Parathyroid adenoma (tissue), 2 donors: ENCODE measurements at regions not wholly inside any gene's neighbourhood (a gene's known extent, or its start where the extent isn't known, plus 50 kb on each side); places are given as distances from the start of the nearest gene placed in this dataset.

Experiments
- H2AFZ ChIP-seq: fragments of 300-600 bp; sonication (generic); one replicate; pipeline ENCODE4 v1.7.0; 2017; ENCODE audit warnings: antibody characterized with exemption, mild to moderate bottlenecking
- H3K27ac ChIP-seq: fragments of 300-600 bp; sonication (generic); one replicate; pipeline ENCODE4 v1.7.0; 2017
- H3K27me3 ChIP-seq: fragments of 300-600 bp; sonication (generic); one replicate; pipeline ENCODE4 v1.7.0; 2017; ENCODE audit warnings: low read length; ENCODE audit not compliant: control insufficient read depth, insufficient read depth
- H3K36me3 ChIP-seq: fragments of 300-600 bp; sonication (generic); one replicate; pipeline ENCODE4 v1.7.0; 2017; ENCODE audit warnings: low read length; ENCODE audit not compliant: control insufficient read depth, insufficient read depth
- H3K4me1 ChIP-seq: fragments of 300-600 bp; sonication (generic); one replicate; pipeline ENCODE4 v1.7.0; 2017; ENCODE audit warnings: control low read depth
- H3K4me2 ChIP-seq: fragments of 300-600 bp; sonication (generic); one replicate; pipeline ENCODE4 v1.7.0; 2017; ENCODE audit warnings: low read length
- H3K4me3 ChIP-seq: fragments of 300-600 bp; sonication (generic); one replicate; pipeline ENCODE4 v1.7.0; 2017; ENCODE audit warnings: low read depth, low read length
- H3K79me2 ChIP-seq: fragments of 300-600 bp; sonication (generic); one replicate; pipeline ENCODE4 v1.7.0; 2017; ENCODE audit warnings: control low read depth
- H3K9ac ChIP-seq: fragments of 300-600 bp; sonication (generic); one replicate; pipeline ENCODE4 v1.7.0; 2017; ENCODE audit warnings: mild to moderate bottlenecking
- H3K9me3 ChIP-seq: fragments of 300-600 bp; sonication (generic); one replicate; pipeline ENCODE4 v1.7.0; 2017; ENCODE audit warnings: low read length; ENCODE audit not compliant: control insufficient read depth
- TF ChIP-seq, protein P1 (sequence below): fragments of 300-600 bp; sonication (generic); IDR thresholded peaks from one replicate; pipeline ENCODE4 v1.7.0; 2017; ENCODE audit warnings: antibody characterized with exemption, mild to moderate bottlenecking
- donor health status: primary hyperparathyroidism.

DNA sequence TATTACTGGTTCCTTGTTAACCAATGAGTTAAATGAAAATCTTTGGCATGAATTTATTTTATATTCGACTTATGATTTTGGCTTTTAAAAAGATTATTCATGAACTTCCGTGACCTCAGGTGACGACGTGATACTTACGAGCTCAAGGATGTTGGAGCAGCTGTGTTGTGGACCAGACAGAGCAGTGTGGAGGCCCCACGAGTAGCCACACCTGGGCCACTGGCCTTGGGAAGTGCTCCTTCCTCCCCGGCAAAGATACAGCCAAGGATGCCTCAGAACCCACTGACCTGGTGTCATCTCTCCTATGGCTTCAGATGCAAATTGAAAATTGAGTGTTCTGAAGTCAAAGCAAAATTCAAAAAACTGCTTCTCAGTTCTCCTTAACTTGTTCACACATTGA, 147.5 kb upstream of the PPP2R2D start:
- Histone ChIP-seq H3K4me3 (no peak overlapping the region), H3K27ac (no peak overlapping the region), H3K9ac (no peak overlapping the region), H2AFZ (no peak overlapping the region), H3K79me2 (no peaks in the 10 kb centered on the region), H3K27me3 (no peaks in the 10 kb centered on the region), H3K9me3 (no peaks in the 10 kb centered on the region), H3K36me3 (no peaks in the 10 kb centered on the region), H3K4me1 (no peaks in the 10 kb centered on the region), H3K4me2 (no peak overlapping the region)
- TF ChIP-seq, protein P1, sequence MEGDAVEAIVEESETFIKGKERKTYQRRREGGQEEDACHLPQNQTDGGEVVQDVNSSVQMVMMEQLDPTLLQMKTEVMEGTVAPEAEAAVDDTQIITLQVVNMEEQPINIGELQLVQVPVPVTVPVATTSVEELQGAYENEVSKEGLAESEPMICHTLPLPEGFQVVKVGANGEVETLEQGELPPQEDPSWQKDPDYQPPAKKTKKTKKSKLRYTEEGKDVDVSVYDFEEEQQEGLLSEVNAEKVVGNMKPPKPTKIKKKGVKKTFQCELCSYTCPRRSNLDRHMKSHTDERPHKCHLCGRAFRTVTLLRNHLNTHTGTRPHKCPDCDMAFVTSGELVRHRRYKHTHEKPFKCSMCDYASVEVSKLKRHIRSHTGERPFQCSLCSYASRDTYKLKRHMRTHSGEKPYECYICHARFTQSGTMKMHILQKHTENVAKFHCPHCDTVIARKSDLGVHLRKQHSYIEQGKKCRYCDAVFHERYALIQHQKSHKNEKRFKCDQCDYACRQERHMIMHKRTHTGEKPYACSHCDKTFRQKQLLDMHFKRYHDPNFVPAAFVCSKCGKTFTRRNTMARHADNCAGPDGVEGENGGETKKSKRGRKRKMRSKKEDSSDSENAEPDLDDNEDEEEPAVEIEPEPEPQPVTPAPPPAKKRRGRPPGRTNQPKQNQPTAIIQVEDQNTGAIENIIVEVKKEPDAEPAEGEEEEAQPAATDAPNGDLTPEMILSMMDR, result no peak

DNA sequence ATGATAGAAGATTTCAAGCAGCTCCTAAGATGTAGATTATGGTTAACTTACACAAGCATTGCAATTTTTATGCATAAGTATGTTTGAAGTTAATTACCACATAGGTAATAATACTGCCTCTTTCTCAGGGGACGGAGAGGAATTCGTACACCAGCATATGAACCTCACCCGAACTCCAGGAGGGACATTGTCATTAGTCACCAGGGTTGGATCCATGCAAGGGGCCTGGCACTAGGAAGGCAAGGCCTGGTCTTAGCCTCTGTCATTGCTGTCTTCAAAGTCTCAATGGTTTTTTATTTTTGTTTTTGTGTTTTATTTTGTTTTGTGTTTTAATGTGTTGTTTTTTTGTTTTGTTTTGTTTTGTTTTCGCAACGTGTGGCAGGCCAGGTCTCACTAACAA, 145.6 kb upstream of the PPP2R2D start:
- no peaks in the 10 kb centered on the region for H3K4me1 ChIP-seq
- H3K9me3 ChIP-seq, result no peaks in the 10 kb centered on the region
- H3K27me3 ChIP-seq, result no peaks in the 10 kb centered on the region
- TF ChIP-seq, protein P1, result no peak
- H3K4me2 ChIP-seq, result no peak overlapping the region
- H3K79me2 ChIP-seq, result no peaks in the 10 kb centered on the region
- no peaks in the 10 kb centered on the region for H3K36me3 ChIP-seq
- no peak overlapping the region for H3K9ac ChIP-seq
- no peak overlapping the region for H2AFZ ChIP-seq
- H3K27ac ChIP-seq, result no peak overlapping the region
- no peak overlapping the region for H3K4me3 ChIP-seq

DNA sequence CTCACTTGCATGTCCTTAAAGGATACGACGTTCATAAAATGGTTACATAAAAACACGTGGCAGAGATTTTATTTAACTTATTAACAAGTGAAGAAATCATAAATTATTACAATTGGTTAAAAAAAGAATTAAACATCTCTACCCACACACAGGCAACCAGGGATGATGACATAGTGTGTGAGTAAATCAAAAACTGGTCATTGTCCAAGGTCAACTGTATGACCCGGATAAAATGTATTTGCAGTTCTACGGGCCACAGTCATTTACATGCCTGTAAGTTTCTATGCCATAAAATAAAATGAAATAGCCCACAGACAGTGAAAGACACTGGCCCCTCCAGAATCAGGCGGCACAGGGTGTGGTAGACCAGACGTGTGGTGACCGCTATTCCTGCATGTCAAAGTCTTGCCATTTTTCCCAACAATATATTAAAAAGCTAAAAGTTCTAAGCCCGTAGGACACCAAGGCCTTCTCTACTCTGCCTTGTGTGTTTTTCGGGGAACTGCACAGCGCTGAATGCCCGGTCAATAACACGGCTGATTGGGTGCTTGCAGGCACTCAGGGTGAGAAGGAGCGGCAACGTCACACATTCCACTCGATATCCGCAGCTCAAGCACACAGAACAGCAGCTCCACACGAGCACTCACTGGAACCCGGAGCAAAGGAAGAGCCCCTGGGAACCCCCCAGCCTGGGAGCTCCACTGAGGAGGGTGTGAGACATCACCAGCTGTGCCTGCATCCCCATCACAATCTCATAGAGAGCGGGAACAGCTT, 143.3 kb upstream of the PPP2R2D start:
- no peak overlapping the region for H3K27ac ChIP-seq
- H3K4me2 ChIP-seq, result no peak overlapping the region
- H3K36me3 ChIP-seq, result no peaks in the 10 kb centered on the region
- H3K4me3 ChIP-seq, result no peak overlapping the region
- no peak overlapping the region for H3K9ac ChIP-seq
- no peak overlapping the region for H2AFZ ChIP-seq
- H3K4me1 ChIP-seq, result no peaks in the 10 kb centered on the region
- H3K9me3 ChIP-seq, result no peaks in the 10 kb centered on the region
- H3K79me2 ChIP-seq, result no peaks in the 10 kb centered on the region
- TF ChIP-seq, protein P1, result no peak
- no peaks in the 10 kb centered on the region for H3K27me3 ChIP-seq

DNA sequence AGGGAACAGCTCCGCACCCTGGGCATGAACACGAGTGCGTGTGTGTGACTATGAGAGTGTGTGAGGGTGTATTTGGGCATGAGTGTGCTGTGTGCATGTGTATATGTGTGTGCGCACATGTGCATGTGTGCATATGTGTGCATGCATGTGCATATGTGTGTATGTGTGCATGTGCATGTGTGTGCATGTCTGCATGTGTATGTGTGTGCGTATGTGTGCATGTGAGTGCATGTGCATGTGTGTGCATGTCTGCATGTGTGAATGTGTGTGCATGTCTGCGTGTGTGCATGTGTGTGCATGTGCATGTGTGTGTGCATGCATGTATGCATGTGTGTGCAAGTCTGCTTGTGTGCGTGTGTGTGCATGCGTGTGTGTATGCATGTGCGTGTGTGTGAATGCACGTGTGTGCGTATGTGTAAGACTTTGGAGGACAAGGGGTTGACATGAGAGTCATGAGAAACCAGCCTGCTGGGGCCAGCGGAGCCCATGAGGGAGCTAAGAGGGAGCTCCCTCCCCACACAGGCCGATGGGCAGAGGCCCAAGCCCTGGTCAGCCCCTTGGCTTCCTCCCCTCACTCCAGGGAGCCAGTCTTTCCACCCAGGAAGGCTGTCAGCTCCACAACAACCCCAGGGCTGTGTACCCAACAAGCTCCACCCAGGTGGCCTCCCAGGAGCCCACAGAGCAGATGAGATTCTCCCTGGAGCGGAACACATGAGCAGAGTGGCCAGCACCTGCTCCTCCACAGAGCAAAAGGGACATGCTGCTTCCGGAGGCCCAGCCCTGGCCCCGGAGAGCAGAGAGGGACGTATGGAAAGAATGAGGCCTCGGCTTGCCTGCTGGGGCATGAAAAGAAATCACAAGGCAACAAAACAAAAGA, 142.5 kb upstream of the PPP2R2D start:
- H3K4me3 ChIP-seq, result no peak overlapping the region
- H3K9me3 ChIP-seq, result no peaks in the 10 kb centered on the region
- TF ChIP-seq, protein P1, result no peak
- no peak overlapping the region for H2AFZ ChIP-seq
- no peak overlapping the region for H3K27ac ChIP-seq
- no peaks in the 10 kb centered on the region for H3K79me2 ChIP-seq
- no peak overlapping the region for H3K9ac ChIP-seq
- no peaks in the 10 kb centered on the region for H3K27me3 ChIP-seq
- H3K4me1 ChIP-seq, result no peaks in the 10 kb centered on the region
- H3K36me3 ChIP-seq, result no peaks in the 10 kb centered on the region
- no peak overlapping the region for H3K4me2 ChIP-seq
